Smooth muscle cell (in vitro differentiated cells): ENCODE measurements at regions not wholly inside any gene's neighbourhood (a gene's known extent, or its start where the extent isn't known, plus 50 kb on each side); places are given as distances from the start of the nearest gene placed in this dataset.

Source experiments
- DNase-seq: peaks from one replicate; lab custom pipeline; 2025; ENCODE audit not compliant: unreplicated experiment; lab: John Stamatoyannopoulos, UW
- H2AFZ ChIP-seq: fragments of 200-600 bp; sonication (generic); 2 replicates; pipeline ENCODE4 v1.6.0; 2016; ENCODE audit warnings: antibody characterized with exemption, low read depth, mild to moderate bottlenecking
- H3F3A ChIP-seq: fragments of 200-600 bp; sonication (generic); 2 replicates; pipeline ENCODE4 v1.6.0; 2017; ENCODE audit warnings: antibody characterized with exemption, low read depth
- H3K27ac ChIP-seq: fragments of 200-600 bp; sonication (generic); 2 replicates; pipeline ENCODE4 v1.5.1; 2016; ENCODE audit warnings: low read depth, mild to moderate bottlenecking
- H3K27me3 ChIP-seq: fragments of 200-600 bp; sonication (generic); 2 replicates; pipeline ENCODE4 v1.6.1; 2016; ENCODE audit warnings: low read depth, mild to moderate bottlenecking
- H3K36me3 ChIP-seq: fragments of 200-600 bp; sonication (generic); 2 replicates; pipeline ENCODE4 v1.5.1; 2016; ENCODE audit warnings: low read depth
- H3K4me1 ChIP-seq: fragments of 200-600 bp; sonication (generic); 2 replicates; pipeline ENCODE4 v1.5.1; 2016; ENCODE audit warnings: low read depth
- H3K4me2 ChIP-seq: fragments of 200-600 bp; sonication (generic); 2 replicates; pipeline ENCODE4 v1.6.0; 2016; ENCODE audit warnings: mild to moderate bottlenecking
- H3K4me3 ChIP-seq: fragments of 200-600 bp; sonication (generic); 2 replicates; pipeline ENCODE4 v1.5.1; 2016; ENCODE audit warnings: mild to moderate bottlenecking
- H3K79me2 ChIP-seq: fragments of 200-600 bp; sonication (generic); 2 replicates; pipeline ENCODE4 v1.6.0; 2016; ENCODE audit warnings: low read depth, mild to moderate bottlenecking
- H3K9ac ChIP-seq: fragments of 200-600 bp; sonication (generic); 2 replicates; pipeline ENCODE4 v1.6.0; 2016; ENCODE audit warnings: low read depth
- H3K9me3 ChIP-seq: fragments of 200-600 bp; sonication (generic); replicated peaks from 2 replicates; pipeline ENCODE4 v1.5.1; 2016; ENCODE audit warnings: low read depth
- H4K20me1 ChIP-seq: fragments of 200-600 bp; sonication (generic); 2 replicates; pipeline ENCODE4 v1.6.0; 2016; ENCODE audit warnings: low read depth
- WGBS: methylation state at CpG from one replicate; pipeline ENCODE4 v1.1.7; 2016; ENCODE audit warnings: low lambda C conversion rate; 5-methylcytosine and 5-hydroxymethylcytosine counted together
- TF ChIP-seq, protein P1 (sequence below): fragments of 200-600 bp; sonication (generic); IDR thresholded peaks from 2 replicates; pipeline ENCODE4 v1.5.1; 2017; ENCODE audit warnings: borderline replicate concordance, mild to moderate bottlenecking, antibody characterized with exemption; ENCODE audit not compliant: insufficient read depth, poor library complexity, severe bottlenecking

DNA sequence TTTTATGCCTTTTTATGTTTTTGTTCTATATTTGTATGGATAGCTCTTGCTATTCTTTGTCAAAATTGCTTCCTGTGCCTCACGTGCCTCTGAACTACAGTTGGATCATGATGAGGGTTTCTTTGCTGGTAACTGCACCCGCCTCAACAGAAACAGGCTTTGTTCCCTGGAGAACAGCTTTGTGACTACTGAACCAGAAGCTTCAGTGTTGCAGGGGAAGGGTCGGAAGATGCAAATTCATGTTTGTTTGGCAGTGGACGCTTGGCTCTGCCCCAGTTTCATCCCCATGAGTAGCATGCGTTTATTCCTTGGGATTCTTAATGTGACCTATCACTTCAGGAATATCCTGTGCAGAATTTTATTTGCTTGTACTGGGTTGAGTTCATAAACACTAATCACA lies 959.1 kb upstream of the WWC1 start:
- H3K4me3 ChIP-seq: no peak overlapping the region
- H3K27ac ChIP-seq: no peak overlapping the region
- TF ChIP-seq, protein P1, sequence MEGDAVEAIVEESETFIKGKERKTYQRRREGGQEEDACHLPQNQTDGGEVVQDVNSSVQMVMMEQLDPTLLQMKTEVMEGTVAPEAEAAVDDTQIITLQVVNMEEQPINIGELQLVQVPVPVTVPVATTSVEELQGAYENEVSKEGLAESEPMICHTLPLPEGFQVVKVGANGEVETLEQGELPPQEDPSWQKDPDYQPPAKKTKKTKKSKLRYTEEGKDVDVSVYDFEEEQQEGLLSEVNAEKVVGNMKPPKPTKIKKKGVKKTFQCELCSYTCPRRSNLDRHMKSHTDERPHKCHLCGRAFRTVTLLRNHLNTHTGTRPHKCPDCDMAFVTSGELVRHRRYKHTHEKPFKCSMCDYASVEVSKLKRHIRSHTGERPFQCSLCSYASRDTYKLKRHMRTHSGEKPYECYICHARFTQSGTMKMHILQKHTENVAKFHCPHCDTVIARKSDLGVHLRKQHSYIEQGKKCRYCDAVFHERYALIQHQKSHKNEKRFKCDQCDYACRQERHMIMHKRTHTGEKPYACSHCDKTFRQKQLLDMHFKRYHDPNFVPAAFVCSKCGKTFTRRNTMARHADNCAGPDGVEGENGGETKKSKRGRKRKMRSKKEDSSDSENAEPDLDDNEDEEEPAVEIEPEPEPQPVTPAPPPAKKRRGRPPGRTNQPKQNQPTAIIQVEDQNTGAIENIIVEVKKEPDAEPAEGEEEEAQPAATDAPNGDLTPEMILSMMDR: no peak
- H3F3A ChIP-seq: no peaks in the 10 kb centered on the region
- 90% methylated on average over 5 of the region's 5 CpGs for WGBS
- H3K4me1 ChIP-seq: peaks cover 11% of the 10 kb centered on the region
- no peaks in the 10 kb centered on the region for H3K27me3 ChIP-seq
- H3K9ac ChIP-seq: no peak overlapping the region
- no peak overlapping the region for H2AFZ ChIP-seq
- no peak overlapping the region for H3K4me2 ChIP-seq
- no peak for DNase-seq
- no peaks in the 10 kb centered on the region for H3K79me2 ChIP-seq
- H3K36me3 ChIP-seq: no peaks in the 10 kb centered on the region
- H3K9me3 ChIP-seq: no peaks in the 10 kb centered on the region
- no peaks in the 10 kb centered on the region for H4K20me1 ChIP-seq

DNA sequence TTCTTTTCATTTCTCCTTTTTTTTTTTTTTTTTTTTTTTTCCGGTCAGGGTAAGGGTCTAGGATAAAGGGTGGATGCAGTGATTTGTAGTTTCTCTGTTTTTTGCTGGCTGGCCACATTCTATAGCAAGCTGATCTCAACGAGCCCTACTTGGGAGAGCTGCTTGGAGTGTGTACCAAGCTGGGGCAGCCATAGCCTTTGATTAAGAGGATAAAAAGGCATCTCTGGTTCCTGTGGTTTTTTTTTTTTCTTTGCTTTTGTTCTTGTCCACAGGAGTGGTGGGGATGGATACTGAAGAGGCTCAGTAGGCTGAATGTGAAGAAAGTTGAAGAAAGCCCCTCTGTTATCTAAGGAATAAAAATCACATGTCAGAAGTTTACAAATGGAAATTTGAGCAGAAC lies 955.3 kb upstream of the WWC1 start:
- H3K4me1 ChIP-seq: peaks cover 11% of the 10 kb centered on the region
- no peak overlapping the region for H3K9ac ChIP-seq
- H2AFZ ChIP-seq: no peak overlapping the region
- no peaks in the 10 kb centered on the region for H4K20me1 ChIP-seq
- DNase-seq: no peak
- no peak overlapping the region for H3K27ac ChIP-seq
- H3K79me2 ChIP-seq: no peaks in the 10 kb centered on the region
- H3K9me3 ChIP-seq: no peaks in the 10 kb centered on the region
- H3K36me3 ChIP-seq: no peaks in the 10 kb centered on the region
- TF ChIP-seq, protein P1: no peak
- H3K27me3 ChIP-seq: no peaks in the 10 kb centered on the region
- no peak overlapping the region for H3K4me2 ChIP-seq
- H3K4me3 ChIP-seq: no peak overlapping the region
- no peaks in the 10 kb centered on the region for H3F3A ChIP-seq
- WGBS: 90% methylated on average over 2 of the region's 2 CpGs

DNA sequence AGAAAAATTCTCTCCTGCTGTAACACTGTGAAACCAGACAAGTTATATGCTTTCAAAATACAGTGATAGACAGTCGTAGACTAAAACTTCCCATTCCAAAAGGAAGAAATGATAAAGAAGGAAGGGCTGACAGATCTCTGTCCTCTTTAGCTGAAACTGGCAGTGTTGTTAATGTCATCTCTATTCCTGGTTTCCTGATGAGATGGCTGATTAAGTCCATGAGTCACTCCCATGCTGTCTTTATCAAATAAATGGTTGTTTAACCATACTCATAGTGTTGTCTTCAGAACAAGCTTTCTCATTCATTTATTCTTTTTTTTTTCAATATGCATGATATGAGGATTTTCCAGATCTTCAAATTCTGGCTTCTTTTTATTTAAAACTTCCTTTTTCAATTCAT lies 952.2 kb upstream of the WWC1 start:
- Histone ChIP-seq H2AFZ (no peak overlapping the region), H3F3A (no peaks in the 10 kb centered on the region), H3K79me2 (no peaks in the 10 kb centered on the region), H3K4me2 (no peak overlapping the region), H3K36me3 (no peaks in the 10 kb centered on the region), H3K9me3 (no peaks in the 10 kb centered on the region), H3K4me3 (no peak overlapping the region), H3K4me1 (peaks cover 11% of the 10 kb centered on the region), H4K20me1 (no peaks in the 10 kb centered on the region), H3K27me3 (no peaks in the 10 kb centered on the region), H3K27ac (no peak overlapping the region), H3K9ac (no peak overlapping the region)
- TF ChIP-seq, protein P1: no peak
- WGBS: 27% methylated on average over 1 of the region's 1 CpG
- no peak for DNase-seq

DNA sequence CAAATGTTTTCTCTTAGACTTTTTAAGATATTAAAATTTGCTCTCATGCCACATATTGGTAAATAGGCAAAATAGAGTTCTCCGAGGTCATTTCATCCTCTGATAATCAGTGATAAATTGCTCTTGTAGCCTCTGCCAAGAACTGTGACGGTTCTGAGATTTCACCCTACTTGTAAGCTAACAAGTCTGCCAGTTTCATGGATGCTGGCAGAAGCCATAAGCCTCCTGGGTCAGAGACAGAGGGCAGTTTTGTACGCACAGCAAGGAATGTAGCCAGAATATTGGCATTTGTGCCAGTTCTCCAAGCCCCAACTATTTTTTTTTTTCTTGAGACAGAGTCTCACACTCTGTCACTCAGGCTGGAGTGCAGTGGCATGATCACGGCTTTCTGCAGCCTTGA lies 945.0 kb upstream of the WWC1 start:
- no peak for DNase-seq
- 90% methylated on average over 4 of the region's 4 CpGs for WGBS
- H3K79me2 ChIP-seq: no peaks in the 10 kb centered on the region
- no peak overlapping the region for H3K4me3 ChIP-seq
- H3K9me3 ChIP-seq: no peaks in the 10 kb centered on the region
- no peaks in the 10 kb centered on the region for H4K20me1 ChIP-seq
- H3K9ac ChIP-seq: no peak overlapping the region
- H3K27me3 ChIP-seq: no peaks in the 10 kb centered on the region
- no peaks in the 10 kb centered on the region for H3F3A ChIP-seq
- no peaks in the 10 kb centered on the region for H3K4me1 ChIP-seq
- TF ChIP-seq, protein P1: no peak
- H3K27ac ChIP-seq: no peak overlapping the region
- no peak overlapping the region for H3K4me2 ChIP-seq
- H2AFZ ChIP-seq: no peak overlapping the region
- H3K36me3 ChIP-seq: no peaks in the 10 kb centered on the region
